Sigmoid colon (tissue), 4 donors: ENCODE measurements at regions not wholly inside any gene's neighbourhood (a gene's known extent, or its start where the extent isn't known, plus 50 kb on each side); places are given as distances from the start of the nearest gene placed in this dataset.

ENCODE experiments used
- EP300 ChIP-seq, 4 donors: sonication (generic); formaldehyde crosslinking; IDR thresholded peaks; one replicate each; pipeline ENCODE4 v1.6.1; 2017; ENCODE audit warnings: antibody characterized with exemption in 4 of 4
- POLR2A ChIP-seq, 2 donors: fragments of 450-650 bp; IDR thresholded peaks; one replicate each; pipeline ENCODE4 v1.6.1; 2016; ENCODE audit warnings: antibody characterized with exemption in 2 of 2, mild to moderate bottlenecking in 2 of 2, moderate library complexity in 2 of 2
- TF ChIP-seq, protein P1 (sequence below), 4 experiments: fragments of 450-650 bp in 3 of 4; fragments of 200-600 bp in 1 of 4; IDR thresholded peaks; one replicate each; pipeline ENCODE4 v1.5.1; 2016 to 2019; ENCODE audit warnings: antibody characterized with exemption in 4 of 4, mild to moderate bottlenecking in 3 of 4, moderate library complexity in 2 of 4

DNA sequence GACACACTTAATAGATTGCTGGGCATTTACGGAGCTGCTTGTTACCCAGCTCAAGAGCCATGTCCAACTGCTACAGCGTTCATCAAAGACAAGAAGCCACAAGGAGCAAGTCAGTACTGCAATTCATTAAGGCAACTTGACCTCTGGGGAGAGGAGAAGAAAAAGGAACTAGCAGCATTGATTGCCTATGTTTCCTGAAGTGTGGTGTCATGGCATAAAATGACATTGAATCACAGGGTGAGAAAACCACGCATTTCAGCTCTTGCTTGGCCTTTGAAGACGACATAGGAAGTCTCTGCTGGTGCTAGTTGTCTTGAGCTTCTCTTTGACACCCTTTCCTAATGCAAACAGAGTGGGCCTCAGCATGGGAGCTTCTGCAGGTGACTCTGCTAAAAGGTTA is 139.1 kb downstream of the CDH26 start:
- TF ChIP-seq, protein P1, sequence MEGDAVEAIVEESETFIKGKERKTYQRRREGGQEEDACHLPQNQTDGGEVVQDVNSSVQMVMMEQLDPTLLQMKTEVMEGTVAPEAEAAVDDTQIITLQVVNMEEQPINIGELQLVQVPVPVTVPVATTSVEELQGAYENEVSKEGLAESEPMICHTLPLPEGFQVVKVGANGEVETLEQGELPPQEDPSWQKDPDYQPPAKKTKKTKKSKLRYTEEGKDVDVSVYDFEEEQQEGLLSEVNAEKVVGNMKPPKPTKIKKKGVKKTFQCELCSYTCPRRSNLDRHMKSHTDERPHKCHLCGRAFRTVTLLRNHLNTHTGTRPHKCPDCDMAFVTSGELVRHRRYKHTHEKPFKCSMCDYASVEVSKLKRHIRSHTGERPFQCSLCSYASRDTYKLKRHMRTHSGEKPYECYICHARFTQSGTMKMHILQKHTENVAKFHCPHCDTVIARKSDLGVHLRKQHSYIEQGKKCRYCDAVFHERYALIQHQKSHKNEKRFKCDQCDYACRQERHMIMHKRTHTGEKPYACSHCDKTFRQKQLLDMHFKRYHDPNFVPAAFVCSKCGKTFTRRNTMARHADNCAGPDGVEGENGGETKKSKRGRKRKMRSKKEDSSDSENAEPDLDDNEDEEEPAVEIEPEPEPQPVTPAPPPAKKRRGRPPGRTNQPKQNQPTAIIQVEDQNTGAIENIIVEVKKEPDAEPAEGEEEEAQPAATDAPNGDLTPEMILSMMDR (IDR thresholded peaks at IDR 0.05): no peak
- TF ChIP-seq POLR2A (IDR thresholded peaks at IDR 0.05) (no peak), EP300 (IDR thresholded peaks at IDR 0.05) (no peak)
